Stromal cell of bone marrow (primary cell): ENCODE measurements at regions not wholly inside any gene's neighbourhood (a gene's known extent, or its start where the extent isn't known, plus 50 kb on each side); places are given as distances from the start of the nearest gene placed in this dataset.
"Not testable (repeated sequence)": the region's sequence is repeated elsewhere in the genome, so short reads cannot be mapped to it uniquely, and the experiment has no call there.

Source experiments
- DNase-seq: peaks from one replicate; pipeline ENCODE4 v3.0.0-alpha.2; 2012; ENCODE audit warnings: low read depth

- DNase-seq = no peak
Observed at GRCh38 chr12:131391399-131391798, 319.5 kb upstream of the SFSWAP start.

GRCh38 chr12:131394752-131395151 is 316.1 kb upstream of the SFSWAP start:
- not testable (repeated sequence) for DNase-seq

DNA sequence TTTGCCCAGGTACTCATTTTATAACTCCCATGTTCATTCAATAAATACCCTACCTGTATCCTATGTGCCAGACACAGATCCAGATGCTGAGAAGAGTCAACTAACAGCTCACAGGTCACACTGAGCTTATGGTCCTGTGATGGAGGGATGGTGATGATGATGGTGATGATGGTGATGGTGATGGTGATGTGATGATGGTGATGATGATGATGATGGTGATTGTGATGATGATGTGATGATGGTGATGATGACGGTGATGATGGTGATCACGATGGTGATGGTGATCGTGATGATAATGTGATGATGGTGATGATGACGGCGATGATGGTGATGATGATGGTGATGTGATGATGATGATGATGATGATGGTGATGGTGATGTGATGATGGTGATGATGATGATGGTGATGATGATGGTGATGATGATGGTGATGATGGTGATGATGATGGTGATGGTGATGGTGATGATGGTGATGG is 315.6 kb upstream of the SFSWAP start:
- not testable (repeated sequence) for DNase-seq

- no peak for DNase-seq
Observed at GRCh38 chr12:131395971-131396573, 314.8 kb upstream of the SFSWAP start.

DNA sequence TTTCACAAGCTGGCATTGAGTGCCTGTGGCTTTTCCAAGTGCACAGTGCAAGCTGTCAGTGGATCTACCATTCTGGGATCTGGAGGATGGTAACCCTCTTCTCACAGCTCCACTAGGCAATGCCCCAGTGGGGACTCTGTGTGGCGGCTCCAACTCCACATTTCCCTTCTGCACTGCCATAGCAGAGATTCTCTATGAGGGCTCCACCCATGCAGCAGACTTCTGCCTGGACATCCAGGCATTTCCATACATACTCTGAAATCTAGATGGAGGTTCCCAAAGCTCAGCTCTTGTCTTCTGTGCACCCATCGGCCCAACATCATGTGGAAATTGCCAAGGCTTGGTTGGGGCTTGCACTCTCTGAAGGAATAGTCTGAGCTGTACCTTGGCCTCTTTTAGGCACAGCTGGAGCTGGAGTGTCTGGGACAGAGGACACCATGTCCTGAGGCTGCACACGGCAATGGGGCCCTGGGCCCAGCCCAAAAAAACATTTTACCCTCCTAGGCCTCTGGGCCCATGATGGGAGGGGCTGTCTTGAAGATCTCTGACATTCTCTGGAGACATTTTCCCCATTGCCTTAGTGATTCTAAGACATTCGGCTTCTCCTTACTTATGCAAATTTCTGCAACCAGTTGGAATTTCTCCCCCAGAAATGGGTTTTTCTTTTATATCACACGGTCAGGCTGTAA is 313.3 kb upstream of the SFSWAP start:
- no peak for DNase-seq

DNA sequence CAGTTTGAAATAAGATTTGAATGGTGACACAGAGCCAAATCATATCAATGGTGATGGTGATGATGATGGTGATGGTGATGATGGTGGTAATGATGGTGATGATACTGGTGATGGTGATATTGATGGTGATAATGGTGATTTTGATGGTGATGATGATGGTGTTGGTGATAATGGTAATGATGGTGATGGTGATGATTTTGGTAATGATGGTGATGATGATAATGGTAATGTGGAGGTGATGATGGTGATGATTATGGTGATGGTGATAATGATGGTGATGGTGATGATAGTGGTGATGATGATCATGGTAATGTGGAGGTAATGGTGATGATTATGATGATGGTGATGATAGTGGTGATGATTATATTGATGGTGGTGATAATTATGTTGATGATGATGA is 311.9 kb upstream of the SFSWAP start:
- DNase-seq = no peak

DNA sequence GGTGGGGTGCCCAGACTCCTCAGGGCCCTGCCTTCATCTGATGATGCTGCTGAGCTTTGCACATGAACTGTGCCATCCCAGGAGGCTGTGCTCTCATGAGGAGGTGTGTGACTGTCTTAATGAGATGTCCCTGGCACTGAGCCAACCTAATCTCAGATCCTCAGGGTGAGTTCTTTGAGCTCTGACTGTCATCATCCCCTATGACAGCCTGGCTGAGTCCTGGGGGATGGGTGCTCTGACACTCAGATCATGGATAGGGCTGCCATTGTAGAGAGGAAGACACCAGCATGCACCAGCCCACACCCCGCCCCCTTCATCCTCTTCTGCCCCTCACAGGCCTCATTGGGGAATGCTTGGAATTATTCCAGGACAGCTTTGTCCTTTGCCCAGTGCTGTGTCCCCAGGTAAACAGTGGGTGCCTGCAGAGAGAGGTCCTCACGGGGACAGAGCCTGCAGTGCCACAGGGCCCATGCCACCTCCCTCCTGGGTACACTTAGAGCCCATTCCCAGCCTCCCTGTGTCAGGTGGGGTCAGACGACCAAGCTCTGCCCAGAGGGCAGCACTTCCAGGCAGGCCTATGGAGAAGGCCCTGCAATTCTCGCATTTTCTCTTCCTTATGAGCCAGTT is 310.1 kb upstream of the SFSWAP start:
- DNase-seq = not testable (repeated sequence)

- DNase-seq = not testable (repeated sequence)
Observed at GRCh38 chr12:131401907-131402633, 308.8 kb upstream of the SFSWAP start.

- DNase-seq = no peak
Observed at GRCh38 chr12:131402781-131403396, 308.0 kb upstream of the SFSWAP start.

GRCh38 chr12:131403676-131404075 is 307.2 kb upstream of the SFSWAP start:
- DNase-seq = no peak

- no peak for DNase-seq
Observed at GRCh38 chr12:131404705-131405104, 306.2 kb upstream of the SFSWAP start.

DNA sequence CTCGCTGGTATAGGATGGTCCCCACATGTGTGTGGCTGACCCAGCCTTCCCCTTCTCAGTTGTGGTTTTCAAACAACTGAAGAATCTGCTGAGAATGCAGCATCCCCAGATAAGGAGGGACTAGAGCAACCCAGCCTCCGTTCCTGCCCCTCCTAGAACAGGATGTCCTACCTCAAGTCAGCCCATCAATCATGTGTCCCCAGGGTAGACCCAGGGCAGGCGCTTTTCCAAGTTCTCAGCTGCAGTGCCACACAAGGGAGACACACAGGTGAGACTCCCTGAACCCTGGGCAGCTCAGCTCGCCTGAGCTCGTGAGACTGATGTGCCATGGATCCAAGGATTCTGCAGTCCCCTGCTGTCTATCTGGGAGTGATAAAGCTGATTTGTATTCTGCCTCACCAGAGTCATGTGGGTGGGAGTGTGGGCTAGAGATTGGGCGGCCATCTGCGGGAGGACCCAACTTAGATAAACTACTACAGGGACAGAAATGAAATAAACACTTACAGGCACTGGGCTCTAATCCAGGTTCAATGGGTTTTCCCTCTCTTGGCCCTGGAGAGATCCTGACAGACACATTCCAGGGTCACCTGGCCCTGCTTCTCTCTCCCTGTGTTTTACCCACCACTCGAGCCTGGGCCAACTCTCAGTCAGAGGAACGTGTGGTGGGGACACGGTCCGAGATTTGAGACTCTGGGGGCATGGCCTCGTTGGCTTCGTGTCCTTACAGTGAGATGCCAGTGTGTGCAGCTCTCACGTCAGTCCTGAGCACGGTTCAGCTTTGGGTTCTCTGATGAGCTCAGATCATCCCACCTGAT is 303.5 kb upstream of the SFSWAP start:
- DNase-seq = no peak

DNA sequence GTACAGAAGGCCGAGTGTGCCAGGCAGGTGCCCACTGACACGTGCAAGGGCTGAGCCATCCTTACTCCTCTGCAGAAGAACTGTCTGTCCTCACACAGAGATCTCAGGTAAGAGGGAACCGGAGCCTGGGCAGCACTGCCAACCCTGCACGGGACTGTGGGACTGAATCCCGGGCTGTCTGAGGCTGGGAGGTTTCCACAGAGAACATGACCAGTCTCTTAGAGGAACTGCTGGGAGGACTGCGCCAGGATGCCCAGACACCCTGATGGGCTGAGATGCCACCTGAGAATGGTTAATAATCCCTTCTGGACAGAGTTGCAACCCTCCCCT is 302.9 kb upstream of the SFSWAP start:
- no peak for DNase-seq

DNA sequence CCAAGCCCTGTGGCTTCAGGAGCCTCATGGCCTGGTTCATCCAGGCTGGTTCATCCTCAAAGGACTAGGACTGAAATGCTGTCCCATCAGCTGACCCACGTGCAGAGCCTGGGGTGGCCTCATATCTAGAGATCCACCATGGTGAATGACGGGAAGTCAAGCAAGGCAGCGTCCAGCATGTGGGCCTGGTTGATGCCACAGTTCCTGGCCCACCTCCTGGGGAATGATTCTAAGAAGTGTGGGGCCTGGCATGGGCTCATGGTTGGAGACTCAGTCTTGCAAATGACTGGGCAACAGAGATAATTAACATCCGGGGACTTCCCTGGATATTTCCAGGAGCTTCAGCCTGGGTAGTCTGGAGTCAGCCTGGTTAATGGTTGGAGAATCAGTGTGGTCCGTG is 302.4 kb upstream of the SFSWAP start:
- DNase-seq = no peak

DNA sequence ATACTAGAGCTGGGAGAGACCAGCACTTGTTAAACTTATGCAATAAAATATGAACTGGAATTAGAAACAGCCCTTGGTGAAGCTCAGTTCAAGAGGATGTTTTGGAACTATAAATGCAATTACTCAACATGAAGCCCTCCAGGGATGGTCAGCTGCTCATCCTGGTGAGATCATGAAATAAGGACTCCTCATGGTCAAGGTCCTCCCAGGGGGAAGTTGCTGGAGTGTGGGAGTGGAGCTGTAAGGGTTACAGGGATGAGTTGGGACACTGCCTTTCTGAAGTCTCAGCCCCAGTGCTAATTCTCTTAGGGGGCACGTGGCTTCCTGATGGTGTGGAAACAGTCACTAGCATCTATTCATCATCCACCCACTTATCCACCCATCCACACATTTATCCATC is 301.7 kb upstream of the SFSWAP start:
- DNase-seq = no peak

- DNase-seq = not testable (repeated sequence)
Observed at GRCh38 chr12:131411827-131412226, 299.1 kb upstream of the SFSWAP start.

- no peak for DNase-seq
Observed at GRCh38 chr12:131413006-131413405, 297.9 kb upstream of the SFSWAP start.

DNA sequence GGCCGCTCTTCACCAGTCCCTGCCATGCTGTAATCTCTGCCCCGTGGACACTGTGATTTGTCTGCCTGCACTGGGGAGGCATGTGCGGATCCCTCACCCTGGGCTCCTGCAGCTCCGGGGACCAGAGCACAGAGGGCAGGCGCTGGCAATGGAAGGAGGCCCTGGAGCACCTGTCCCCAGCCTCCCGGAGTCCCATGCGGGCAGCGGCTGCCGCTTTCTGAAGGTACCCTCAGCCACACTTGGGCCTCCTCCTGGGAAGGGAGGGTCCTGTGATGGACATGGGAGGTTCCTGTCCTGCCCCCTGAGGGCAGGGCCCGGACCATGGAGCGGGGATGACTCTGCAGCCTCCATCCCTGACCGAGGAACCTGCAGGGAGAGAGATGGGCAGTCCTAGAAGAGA is 297.4 kb upstream of the SFSWAP start:
- no peak for DNase-seq

GRCh38 chr12:131414155-131414922 is 296.6 kb upstream of the SFSWAP start:
- DNase-seq = not testable (repeated sequence)

DNA sequence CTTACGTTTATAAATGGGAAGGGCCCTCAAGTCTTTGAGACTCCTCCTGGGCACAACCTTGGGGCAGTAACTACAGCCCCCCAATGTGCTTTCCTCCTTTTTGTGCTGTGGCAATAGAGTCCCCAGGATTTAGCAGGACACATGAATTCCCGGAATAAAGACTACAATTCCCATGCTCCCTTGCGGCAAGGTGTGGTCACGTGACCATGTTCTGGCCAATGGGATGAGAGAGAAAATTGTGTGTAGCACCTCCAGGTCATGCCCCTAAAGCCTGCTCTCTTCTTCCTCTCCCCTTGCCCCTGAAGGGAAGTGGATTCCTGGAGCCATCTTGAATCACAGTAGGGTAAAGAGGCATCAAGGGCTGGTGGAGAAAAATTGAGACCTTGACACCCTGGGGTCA is 295.1 kb upstream of the SFSWAP start:
- no peak for DNase-seq

DNA sequence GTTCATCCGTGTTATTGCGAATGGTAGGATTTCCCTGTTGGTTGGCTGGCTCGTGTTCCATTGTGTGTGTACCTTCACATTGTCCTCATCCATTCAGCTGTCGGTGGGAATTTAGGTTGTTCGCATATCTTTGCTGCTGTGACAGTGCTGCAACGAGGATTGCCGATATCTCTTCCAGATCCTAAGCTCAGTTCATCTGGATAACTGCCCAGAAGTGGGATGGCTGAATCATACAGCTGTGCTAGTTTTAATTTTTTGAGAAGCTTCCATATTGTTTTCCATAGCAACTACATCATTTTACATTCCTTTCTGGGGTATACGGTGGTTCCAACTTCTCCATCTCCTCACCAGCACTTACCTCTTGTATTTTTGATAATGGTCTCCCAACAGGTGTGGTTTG is 292.8 kb upstream of the SFSWAP start:
- no peak for DNase-seq
